ENCODE measurements at regions not wholly inside any gene's neighbourhood (a gene's known extent, or its start where the extent isn't known, plus 50 kb on each side); places are given as distances from the start of the nearest gene placed in this dataset.
"Not testable (repeated sequence)": the region's sequence is repeated elsewhere in the genome, so short reads cannot be mapped to it uniquely, and the experiment has no call there.

DNA sequence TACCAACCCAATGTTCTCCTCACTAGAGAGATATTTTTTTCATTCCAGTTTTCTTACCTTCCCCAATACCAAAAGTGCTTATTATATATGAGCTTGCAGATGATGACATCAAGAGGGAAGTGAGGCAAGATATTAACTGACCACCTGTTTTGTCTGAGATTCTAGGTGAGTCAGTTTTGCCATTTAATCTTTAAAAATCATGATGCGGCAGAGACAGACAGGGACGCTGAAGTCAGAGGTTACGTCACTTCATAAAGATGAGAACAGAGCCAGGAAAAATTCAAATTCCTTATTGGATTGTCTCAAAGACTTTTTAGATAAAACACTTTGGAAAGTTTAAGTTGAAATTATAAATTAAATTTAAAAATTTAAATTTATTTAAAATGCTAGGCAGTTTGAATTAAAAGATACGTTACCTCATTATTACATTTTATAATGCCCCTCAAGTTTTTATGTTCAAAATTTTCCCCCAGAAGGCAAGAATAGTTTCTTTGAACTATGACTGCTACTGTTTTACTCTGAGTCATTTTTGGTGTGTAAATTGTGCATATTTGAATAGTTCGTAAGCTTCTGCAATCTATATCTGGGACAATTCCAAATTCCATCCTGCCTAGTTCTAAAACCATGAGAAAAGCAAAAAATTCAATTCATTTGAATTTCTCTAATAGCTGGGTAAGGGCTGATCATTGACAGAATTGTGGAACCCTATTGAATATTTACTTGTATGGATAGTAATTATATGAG, 839.6 kb upstream of the GOT2 start:
- no peak for DNase-seq

DNA sequence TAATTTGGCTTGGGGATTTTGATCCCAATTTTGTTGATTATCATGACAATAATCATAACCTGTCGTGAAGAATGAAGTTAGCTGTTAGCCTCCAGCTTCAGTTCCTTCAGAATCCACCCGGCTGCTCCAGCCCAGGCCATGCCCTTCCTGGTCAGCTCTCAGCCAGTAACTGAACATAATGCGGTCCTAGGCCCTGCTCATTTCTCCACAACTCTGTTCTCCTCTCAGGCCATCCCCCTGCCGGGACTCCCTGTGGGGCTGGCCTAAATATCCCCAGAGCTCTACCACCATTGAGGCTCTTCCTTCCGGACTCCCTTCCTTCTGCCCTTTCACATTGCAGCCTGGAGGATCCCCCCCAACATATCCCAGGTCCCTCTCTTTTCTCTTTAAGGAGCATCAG, 833.4 kb upstream of the GOT2 start:
- no peak for DNase-seq

DNA sequence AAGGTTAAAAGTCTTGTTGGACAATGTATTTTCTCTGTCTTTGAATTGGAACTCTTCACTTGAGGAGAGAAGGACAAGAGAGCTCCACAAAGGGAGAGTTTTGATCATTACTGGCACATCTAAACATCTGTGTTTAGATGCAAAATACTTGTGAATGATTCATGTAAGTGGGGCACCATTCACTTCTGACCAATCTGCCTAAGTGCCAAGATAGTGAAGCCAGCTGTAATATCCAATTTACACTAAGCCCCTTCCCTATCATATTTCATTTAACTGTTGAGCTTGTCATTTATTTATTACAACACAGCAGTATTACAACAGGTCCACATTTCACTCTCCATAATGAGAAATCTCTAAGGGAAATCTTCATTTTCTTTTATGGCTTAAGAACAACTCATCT, 832.3 kb upstream of the GOT2 start:
- no peak for DNase-seq

DNA sequence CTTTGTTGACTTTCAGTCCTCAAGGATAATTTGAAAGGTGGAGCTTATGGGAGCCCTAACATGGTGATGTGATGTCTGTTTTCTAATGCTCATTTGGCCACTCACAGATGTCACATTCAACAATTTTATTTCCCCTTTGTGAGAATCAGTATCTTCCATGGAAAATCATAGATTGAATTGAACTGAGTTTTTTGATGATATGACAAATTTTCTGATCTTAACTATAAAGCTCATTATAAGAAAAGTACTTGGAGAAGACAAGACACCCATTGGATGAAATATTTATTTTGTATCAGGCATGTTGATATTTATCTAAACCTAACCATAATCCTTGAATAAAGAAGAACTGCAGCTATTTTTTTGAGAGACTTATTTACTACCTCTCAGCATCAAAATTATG, 824.6 kb upstream of the GOT2 start:
- no peak for DNase-seq

DNA sequence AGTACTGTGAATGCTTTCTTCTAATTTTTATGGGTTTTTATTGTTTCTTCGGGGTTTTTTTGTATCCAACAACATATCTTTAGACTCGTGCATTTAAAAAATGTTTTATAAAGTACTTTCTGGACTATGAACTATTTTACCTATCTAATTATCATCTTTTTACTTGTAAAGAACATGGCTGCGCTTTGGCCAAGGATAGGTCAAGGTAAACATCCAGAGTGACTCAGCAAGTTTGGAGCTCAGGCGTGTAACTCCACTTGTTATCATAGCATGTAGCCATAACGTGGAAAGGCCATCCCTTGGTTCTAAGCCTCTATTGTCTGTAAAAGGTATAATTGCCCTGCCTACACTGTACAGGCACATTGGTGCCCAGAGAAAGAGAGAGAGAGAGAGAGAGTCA, 818.0 kb upstream of the GOT2 start:
- no peak for DNase-seq

DNA sequence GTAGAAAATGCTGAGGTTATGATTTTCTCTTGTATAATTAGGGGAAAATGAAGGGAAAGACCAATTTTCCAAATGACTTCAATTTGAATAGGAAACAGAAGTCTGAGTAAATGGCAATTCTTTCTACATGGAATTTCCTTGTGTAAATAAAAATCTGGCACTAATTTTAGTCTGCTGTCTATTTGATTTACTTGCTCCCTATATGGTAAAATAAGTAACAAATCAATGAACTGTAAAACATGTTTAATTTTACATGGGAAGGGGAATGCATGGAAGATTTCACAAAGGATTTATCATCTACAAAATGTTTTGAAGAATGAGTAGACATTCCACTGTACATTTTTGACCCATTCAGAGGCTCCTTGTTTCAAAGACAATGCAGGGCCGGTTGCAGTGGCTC, 811.6 kb upstream of the GOT2 start:
- no peak for DNase-seq

DNA sequence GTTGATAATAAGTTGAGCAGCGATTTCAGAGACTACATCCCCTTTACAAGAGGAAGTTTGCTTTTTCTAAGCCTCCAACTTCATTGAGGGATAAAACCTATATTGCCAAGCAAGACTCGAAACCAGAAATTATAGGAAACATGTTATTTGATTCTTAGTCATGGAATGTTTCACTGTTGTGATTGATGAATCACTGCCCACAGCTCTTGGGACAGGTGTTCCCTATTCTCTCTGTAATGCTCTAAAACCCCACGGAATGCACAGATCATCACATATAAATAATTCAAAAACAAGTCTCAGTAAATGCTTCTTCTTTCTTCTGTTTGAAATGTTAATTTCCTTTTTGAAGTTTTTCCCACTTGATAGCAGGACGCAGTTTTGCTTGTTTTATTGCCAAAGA, 809.5 kb upstream of the GOT2 start:
- no peak for DNase-seq

DNA sequence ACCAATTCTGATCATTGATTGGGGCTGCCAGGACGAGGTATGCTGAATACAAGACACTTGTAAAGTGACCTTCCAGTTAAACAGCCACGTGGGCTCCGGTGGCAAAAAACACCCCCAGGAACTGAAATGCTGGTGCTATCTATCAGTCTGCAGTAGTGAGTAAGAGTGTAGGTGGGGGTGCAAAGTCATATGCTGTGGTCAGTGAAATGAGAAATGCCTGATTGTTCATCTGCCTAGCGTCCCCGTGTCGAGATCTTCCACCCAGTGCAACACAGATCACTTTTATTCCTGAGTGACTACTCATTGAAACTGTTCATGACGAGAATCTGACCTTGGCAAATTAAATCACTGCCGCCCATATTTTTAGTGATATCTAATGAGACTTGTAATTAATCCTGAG, 806.5 kb upstream of the GOT2 start:
- no peak for DNase-seq

DNA sequence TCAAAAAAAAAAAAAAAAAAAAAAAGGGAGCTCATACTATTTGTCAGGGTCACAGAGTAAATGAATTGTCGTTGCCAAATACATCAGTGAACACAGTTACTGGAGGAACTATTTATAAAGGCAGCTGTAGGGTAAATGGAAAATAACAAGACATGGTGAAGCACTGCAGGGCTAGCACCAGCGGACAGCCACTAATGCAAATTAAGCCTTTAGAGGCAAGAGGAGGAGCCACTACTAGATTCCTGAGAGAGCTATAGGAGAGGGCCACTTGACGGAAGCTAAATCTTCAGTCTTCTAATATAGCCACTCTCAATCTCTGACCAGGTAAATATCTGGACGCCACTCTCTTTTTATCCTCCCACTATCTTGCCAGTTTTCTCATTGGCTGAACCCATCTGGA, 801.2 kb upstream of the GOT2 start:
- no peak for DNase-seq

DNA sequence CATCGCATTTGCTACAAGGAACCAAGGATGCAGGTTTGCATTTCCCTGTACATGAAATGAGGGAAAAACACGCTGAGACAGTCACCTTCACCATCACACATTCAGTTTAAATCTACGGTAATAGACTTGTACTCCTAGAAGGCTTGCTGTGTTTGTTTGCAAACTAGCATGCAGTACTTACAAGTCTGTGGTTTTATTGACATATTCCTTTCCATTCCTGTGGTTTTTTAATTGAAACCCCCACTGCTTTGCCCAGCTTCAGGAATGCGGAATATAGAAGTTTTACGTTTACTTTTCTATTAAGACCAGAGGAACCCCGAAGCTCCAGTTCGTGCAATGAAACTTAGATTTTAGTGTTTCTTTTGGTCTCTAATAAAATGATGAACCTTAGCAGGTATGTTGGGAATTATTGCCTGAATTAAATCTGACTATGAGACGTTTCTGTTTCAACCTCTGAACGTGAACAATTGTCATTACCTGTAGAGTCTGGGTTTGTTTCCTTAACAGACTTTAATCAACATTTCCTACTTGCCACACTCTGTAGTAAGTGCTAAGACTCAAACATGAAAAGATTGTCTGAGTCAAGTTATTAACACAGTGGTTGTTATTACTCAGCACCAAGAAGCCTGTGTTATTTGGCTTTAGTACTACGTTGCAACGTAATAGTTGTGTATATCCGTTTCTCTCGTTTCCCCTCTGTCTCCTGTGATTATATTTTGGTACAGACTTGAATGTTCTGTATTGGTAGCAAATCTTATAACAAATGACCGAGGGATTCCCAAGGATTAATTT, 793.3 kb upstream of the GOT2 start:
- no peak for DNase-seq

DNA sequence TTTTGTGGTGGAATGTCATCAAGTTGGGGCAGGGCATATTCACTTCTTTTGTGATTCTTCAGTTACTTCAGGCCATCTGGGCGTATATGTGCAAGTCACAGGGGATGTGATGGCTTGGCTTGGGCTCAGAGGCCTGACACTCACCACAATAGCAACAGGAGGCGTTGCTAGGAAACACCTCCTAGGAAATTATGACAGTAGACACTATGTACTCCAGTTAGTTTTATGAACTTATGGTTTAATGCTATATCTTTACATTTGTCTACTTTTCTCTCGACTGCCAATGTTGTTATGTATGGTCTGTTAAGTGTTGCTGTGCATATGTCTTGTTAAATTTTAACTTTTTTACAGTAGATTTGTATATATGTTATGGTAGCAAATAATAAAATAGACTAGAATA, 788.7 kb upstream of the GOT2 start:
- DNase-seq, result no peak

DNA sequence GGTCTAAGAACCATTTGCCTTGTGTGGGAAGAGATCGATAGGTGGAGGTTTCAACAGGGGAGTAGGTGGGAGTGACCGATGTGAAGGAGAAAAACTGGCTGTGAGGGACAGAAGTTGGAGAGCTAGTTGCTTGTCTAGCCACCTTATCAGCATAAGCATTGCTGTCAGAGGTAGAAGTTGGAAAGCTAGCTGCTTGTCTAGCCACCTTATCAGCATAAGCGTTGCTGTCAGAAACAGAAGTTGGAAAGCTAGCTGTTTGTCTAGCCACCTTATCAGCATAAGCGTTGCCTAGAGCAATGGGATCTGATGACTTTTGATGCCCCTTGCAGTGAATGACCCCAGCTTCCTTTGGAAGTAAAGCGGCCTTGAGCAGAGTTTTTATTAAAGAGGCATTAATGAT, 784.6 kb upstream of the GOT2 start:
- DNase-seq, result not testable (repeated sequence)

DNA sequence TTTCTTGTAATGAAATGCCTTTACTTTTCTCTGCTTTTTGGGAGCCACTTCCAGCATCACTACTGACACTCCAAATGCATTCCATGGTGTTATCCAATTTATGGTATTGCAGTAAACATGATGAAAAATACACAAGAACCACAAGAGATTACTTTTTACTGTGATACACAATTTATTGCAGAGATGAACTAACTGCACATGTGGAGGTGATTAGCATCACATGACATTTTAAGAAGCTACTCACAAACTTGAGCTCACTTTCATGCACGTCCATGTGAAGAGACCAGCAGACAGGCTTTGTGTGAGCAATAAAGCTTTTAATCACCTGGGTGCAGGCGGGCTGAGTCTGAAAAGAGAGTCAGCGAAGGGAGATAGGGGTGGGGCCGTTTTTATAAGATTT, 780.5 kb upstream of the GOT2 start:
- DNase-seq, result no peak

DNA sequence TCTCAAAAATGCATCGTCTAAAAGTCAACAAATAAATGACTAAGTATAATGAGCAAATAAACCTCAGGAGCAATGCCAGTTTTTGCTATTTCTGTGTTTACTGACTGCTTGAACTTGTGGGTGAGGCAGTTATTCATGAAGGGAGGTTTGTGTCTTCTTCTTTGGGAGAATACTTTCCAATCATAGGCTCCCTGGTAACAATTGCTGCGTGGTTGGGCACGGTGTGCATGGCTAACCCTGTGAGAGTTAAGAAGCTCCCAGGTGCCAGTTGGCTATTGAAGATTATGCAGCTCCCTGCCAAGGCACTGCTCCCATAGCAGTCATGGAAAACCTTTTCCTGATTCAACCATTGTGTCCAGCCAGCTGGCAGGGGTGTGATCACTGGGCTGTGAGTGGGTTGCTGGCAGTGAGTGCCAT, 775.9 kb upstream of the GOT2 start:
- DNase-seq, result no peak

DNA sequence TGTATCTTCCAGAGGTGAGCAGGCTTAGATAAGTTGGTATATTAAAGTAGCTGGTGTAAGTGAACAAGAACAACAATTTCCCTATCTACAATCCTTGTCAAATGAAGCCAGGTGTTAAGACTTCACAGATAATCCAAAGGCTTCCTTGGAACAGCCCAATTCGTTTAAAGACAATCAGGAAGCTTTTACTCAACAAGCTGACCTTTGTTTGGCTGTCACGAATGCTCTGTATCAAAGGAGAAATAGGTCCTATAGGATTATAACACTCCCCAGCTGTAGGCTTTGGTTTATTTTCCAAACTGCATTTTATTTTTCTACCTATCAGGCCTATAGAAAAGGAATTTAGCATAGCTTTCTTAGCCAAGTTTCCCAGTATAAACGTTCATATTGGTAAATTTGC, 766.5 kb upstream of the GOT2 start:
- DNase-seq, result no peak

DNA sequence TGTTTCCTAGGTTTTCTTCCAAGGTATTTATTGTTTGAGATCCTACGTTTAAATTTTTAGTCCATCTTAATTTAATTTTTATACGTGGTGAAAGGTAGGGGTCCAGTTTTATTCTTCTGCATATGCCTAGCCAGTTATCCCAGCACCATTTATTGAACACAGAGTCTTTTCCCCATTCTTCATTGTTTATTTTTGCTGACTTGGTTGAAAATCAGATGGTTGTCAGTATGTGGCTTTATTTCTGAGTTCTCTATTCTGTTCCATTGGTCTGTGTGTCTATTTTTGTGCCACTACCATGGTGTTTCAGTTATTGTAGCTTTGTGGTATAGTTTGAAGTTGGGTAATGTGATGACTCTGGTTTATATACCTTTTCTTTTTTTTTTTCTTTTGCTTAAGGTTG, 753.0 kb upstream of the GOT2 start:
- no peak for DNase-seq

DNA sequence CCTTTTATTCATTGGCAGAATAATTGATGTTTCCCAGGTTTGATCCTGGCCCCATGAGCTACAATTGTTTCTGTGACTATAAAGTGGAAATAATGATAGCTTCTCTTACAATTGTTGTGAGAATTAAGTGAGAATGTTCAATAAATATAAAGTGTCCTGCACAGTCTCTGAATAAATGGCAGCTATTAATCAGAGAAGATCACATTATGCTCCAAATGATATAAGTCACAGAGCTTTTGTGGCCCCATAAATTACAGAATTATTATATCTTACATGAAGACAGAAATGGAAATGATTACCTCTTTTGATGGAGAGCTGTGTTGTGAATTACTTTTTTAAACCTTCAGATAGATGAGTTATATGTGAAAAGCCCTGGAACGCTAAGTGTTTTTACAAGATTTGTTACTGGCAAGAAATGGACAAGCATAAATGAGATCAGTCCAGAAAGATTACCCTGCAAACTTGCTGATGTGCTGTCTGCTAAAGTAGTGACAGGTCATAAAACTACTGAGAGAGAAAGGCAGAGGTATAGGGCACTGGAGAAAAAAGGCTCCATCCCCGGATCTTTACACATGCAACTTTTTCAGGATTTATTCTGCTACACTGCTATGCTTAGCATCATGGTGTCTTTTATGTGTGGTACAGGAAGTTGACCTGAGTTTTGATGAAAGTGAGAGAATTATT, 750.9 kb upstream of the GOT2 start:
- DNase-seq, result no peak

DNA sequence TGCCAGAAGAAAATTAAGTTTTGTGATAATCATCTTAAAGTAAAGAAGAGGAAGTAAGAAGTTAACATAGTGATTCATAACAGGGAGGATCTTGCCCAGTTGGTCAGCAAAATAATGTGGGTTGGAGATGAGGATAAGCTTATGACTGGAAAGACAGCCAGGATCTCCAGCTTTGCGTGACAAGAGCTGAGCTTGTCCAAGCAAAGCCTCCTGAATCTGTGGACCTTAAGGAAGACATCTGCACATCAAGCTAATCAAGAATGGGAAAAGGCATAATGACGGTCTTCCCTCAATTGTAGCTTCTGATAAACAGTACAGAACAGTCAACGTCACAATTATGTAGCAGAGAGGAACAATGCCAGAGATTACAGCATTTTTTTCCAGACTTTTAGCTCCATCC, 744.7 kb upstream of the GOT2 start:
- DNase-seq, result no peak

DNA sequence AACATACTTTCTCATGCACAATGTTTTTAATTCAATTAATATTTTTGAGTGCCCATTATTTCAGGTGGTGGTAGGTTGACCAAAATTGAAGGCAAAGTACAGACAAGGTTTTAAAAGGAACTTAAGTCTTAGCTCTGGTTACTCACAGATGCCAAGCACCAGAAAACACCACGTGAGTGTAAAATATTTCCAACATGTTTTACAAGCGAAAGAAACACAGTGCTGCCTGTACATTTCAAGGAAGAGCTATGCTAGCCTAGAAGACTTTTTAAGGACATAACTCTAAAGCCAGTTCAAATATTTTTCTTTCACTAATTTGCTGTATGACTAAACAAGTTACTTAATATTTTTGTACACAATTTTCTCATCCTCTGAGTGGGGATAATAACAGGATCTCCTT, 736.4 kb upstream of the GOT2 start:
- no peak for DNase-seq

DNA sequence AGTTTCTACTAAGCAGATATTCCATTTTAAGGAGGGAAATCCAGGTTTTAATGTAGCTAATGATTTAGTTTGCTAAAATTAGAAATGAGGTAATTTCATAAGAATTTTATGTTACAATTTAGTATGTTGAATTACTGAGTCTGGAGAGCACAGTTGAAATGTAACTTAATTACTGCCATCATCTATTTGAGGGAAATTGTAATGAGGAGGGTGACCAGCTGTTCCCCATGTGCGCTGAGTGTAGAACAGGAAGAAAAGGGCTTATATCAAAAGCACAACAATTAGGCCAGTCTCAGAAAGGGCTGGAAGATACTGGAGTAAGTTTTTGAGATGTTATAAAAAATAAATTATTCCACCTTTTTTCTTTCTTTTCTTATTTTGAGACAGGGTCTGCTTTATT, 735.1 kb upstream of the GOT2 start:
- DNase-seq, result no peak

DNA sequence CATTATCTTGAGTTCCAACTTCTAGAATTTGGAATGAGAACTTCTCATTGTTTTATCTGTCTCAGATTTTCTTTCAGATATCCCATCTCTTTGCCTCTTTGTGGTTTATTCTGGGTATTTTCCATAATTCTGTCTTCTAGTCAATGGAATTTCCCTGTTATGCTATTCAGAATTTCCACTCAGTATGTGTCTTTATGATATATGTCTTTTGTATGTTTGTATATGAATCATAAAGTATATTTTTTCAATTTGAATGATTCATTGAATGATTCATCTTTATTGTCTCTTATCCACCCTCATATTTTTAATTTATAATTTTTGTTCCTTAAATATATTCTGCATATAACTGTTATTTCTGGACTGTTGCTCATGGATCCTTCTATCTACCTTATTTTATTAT, 729.7 kb upstream of the GOT2 start:
- DNase-seq, result no peak

DNA sequence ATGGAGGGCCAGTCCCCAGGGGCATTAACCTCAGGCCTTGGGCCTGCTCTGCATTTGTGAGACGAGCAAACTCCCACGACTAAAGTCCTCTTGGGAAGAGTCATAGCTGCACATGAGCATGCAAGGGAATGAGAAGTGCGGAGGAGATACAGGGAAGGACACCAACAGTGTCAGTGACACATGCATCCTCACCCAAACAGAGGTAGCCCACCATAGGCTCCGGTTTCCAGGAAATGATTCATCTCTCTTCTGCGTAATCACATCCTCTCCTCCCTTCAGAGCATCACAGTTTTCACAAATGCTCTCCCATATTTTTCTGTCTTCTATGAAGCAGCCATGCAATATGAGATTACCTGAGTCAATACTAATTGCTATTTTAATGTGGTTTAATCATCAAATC, 725.7 kb upstream of the GOT2 start:
- DNase-seq, result no peak

DNA sequence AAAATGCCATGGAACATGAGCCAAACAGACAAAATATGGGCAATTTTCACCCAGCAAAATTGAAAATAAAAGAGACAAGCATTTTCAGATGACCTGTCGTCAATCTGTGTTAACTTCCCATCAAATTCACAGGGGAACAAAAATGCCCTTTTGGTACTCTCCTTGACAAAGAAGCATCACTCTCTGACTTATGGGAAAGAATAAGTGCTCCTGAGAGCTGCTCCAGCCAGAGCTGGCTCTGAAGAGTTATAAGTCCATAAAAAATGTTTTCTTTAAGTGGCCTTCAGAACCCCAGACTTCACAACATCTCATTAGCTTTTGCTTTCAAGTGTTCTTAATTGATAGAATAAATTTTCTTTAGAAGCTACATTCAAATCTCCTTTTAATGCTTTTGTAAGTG, 721.4 kb upstream of the GOT2 start:
- DNase-seq, result no peak

DNA sequence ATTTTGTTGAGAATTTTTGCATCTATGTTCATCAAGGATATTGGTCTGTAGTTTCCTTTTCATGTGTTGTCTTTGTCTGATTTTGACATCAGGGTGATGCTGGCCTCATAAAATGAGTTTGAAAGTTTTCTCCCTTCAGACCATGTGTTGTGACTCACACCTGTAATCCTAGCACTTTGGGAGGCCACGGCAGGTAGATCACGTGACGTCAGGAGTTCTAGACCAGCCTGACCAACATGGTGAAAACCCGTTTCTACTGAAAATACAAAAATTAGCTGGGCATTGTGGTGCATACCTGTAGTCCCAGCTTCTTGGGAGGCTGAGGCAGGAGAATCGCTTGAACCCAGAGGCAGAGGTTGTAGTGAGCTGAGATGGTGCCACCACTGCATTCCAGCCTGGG, 716.4 kb upstream of the GOT2 start:
- not testable (repeated sequence) for DNase-seq

All from activated CD8-positive, alpha-beta memory T cell treated with anti-CD3 and anti-CD28 coated beads, Interleukin-2, amount 50 U/mL, for 4 hours (primary cell).